Urinary bladder (tissue), 3 donors: ENCODE measurements at regions not wholly inside any gene's neighbourhood (a gene's known extent, or its start where the extent isn't known, plus 50 kb on each side); places are given as distances from the start of the nearest gene placed in this dataset.
"Not testable (repeated sequence)": the region's sequence is repeated elsewhere in the genome, so short reads cannot be mapped to it uniquely, and the experiment has no call there.

Experiments
- DNase-seq: peaks from one replicate; pipeline ENCODE4 v3.0.0-alpha.2; 2015; ENCODE audit errors: extremely low spot score
- H3K27ac ChIP-seq: one replicate; pipeline ENCODE4 v1.5.1; 2013; ENCODE audit warnings: low read depth, mild to moderate bottlenecking, moderate library complexity
- H3K36me3 ChIP-seq: one replicate; pipeline ENCODE4 v1.6.1; 2013; ENCODE audit warnings: mild to moderate bottlenecking, moderate library complexity; ENCODE audit not compliant: insufficient read depth
- H3K4me1 ChIP-seq: one replicate; pipeline ENCODE4 v1.6.1; 2013; ENCODE audit warnings: mild to moderate bottlenecking, moderate library complexity; ENCODE audit not compliant: insufficient read depth
- H3K4me3 ChIP-seq: one replicate; pipeline ENCODE4 v1.5.1; 2013; ENCODE audit warnings: low read depth, low read length
- WGBS: extraction: QIAGEN DNeasy Blood & Tissue Kit; methylation state at CpG from one replicate; pipeline ENCODE4 v1.1.7; 2013; 5-methylcytosine and 5-hydroxymethylcytosine counted together
- donor health status: healthy with polysubstance abuse.
- donor health status: healthy.

DNA sequence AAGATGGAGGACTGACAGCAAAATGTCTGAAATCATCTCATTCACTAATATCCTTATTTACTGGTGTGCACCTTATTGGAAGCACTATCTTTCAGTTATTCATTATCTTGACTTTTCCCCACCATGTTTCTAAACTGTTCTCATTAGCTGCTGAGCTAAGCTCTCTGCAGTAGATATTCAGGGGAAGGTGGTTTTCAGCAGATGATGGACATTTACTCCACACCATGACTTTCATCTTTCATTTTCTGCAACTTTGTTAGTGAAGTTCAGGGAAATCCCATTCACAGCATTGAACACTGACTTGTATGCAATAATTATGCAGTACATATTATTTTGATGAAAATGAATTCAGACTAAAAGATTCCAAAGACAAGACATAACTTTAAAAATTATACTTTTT is 373.6 kb upstream of the FLRT2 start:
- no peak for DNase-seq
- H3K4me1 ChIP-seq, result no peaks in the 10 kb centered on the region
- H3K27ac ChIP-seq, result no peak overlapping the region
- H3K4me3 ChIP-seq, result no peak overlapping the region
- no peaks in the 10 kb centered on the region for H3K36me3 ChIP-seq

DNA sequence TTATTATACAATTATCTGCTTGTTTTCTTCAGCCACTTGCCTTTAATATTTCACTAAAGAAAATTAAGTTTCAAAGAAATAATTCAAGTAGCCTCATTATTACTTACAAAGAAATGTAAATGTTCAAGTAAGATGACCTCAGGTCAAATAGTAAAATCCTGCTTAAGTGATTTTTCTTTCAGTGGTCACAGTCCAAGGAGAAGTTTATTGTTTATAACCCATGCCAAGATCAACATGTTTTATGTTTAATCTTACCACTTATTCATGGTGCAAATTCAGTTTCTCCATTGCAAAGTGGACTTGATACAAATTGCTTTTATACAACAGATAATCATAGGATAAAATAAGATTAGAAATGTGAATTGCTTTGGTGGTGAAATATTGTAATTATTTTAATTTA is 370.2 kb upstream of the FLRT2 start:
- no peak overlapping the region for H3K4me3 ChIP-seq
- no peaks in the 10 kb centered on the region for H3K4me1 ChIP-seq
- DNase-seq, result no peak
- no peaks in the 10 kb centered on the region for H3K36me3 ChIP-seq
- H3K27ac ChIP-seq, result no peak overlapping the region

- no peaks in the 10 kb centered on the region for H3K4me1 ChIP-seq
- no peak overlapping the region for H3K27ac ChIP-seq
- 77% methylated on average over 3 of the region's 3 CpGs for WGBS
- H3K36me3 ChIP-seq, result no peaks in the 10 kb centered on the region
- DNase-seq, result no peak
- no peak overlapping the region for H3K4me3 ChIP-seq
Observed at GRCh38 chr14:85165094-85165493, 364.9 kb upstream of the FLRT2 start.

DNA sequence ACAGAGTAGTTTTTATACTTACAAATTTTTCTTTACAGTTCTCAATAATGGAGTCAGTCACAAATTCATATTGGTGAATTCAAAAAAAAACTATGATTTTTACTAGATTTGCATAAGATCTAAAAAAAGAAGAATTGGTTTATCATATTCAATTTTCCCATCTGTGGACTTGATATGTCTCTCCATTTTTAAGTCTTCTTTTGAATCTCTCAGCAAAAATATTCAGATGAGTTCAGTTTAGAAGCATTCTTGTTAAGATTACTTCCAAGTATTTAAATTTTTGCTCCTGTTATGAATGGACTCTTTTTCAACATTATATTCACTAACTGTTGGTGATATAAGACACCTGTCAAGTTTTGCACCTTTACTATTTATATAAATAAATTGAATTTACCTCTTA is 360.6 kb upstream of the FLRT2 start:
- DNase-seq, result no peak
- no peak overlapping the region for H3K27ac ChIP-seq
- no peak overlapping the region for H3K4me3 ChIP-seq
- no peaks in the 10 kb centered on the region for H3K36me3 ChIP-seq
- no peaks in the 10 kb centered on the region for H3K4me1 ChIP-seq

DNA sequence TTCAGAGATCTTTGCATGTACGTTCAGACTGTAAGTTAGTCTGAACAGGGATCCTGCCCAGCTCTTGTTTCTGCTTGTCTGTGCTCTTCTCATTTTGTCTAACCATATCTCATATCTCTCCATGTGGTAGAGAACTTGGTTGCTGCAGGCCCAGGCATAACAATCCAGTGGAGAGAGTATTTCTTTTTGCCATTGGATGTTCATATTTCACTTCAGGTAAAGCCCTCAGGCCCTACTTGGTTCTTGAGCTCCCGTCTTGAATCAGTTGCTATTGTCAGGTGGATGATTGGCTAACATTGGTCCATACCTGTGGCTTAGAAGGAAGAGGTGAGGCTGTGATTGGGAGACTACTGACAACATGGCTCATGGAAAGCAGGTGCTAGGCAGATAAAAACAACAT is 357.7 kb upstream of the FLRT2 start:
- no peak for DNase-seq
- H3K36me3 ChIP-seq, result no peaks in the 10 kb centered on the region
- WGBS, result 82% methylated on average over 2 of the region's 2 CpGs

DNA sequence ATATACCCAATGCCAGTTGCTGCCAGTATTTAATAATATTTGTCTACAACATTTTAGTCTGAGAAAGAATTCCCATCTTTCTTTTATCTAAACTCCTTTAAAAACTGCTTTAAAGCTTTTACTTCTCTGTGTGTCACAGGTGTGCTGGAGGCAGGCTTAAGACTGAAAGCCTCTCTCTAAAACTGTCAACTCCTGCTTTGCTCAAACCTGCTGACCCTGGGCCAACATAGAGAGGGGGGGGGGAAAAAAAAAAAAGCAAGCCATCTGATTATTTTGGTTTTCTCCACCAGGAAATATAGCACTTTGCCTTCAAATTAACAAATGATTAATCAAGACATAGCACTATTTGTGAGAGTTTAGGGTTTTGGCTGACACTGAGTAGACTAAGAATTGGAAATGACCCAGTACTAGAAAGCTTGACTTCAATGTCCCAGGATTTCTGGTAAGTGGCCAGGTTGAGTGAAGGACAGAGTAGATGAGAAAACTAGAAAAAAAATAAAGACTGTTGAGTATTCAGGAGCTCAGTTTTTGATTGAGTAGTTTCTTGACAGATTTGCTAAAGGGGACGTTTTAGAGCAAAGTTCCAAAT is 357.0 kb upstream of the FLRT2 start:
- no peak overlapping the region for H3K4me3 ChIP-seq
- 74% methylated on average over 1 of the region's 1 CpG for WGBS
- DNase-seq, result no peak
- H3K36me3 ChIP-seq, result no peaks in the 10 kb centered on the region
- H3K27ac ChIP-seq, result no peak overlapping the region
- H3K4me1 ChIP-seq, result no peaks in the 10 kb centered on the region

More for the DNA sequence above, 357.7 kb upstream of the FLRT2 start:
- Histone ChIP-seq H3K27ac (no peak overlapping the region), H3K4me3 (no peak overlapping the region), H3K4me1 (no peaks in the 10 kb centered on the region)

GRCh38 chr14:85175556-85175955 is 354.4 kb upstream of the FLRT2 start:
- no peak for DNase-seq
- Histone ChIP-seq H3K4me1 (no peaks in the 10 kb centered on the region), H3K36me3 (no peaks in the 10 kb centered on the region), H3K4me3 (no peak overlapping the region), H3K27ac (no peak overlapping the region)
- 97% methylated on average over 1 of the region's 1 CpG for WGBS

- H3K27ac ChIP-seq, result no peak overlapping the region
- no peaks in the 10 kb centered on the region for H3K4me1 ChIP-seq
- WGBS, result 90% methylated on average over 2 of the region's 2 CpGs
- no peak for DNase-seq
- no peaks in the 10 kb centered on the region for H3K36me3 ChIP-seq
- H3K4me3 ChIP-seq, result no peak overlapping the region
Observed at GRCh38 chr14:85178864-85179263, 351.1 kb upstream of the FLRT2 start.

DNA sequence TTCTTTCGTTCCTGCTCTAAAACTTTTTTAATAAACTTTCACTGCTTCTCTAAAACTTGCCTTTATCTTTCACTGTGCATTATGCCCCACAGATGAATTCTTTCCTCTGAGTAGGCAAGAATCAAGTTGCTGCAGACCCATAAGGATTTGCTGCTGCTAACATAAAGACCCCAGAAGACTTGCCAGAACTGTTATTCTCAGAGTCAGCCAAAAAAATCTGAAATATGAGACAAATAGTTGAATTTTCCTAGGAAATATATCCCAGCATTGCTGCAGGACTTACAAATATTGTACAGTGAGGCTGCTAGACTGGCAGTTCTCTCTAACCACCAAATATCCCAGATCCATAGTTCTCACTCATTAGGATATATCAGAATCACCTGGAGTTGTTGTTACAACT is 349.1 kb upstream of the FLRT2 start:
- 65% methylated on average over 1 of the region's 1 CpG for WGBS
- H3K4me3 ChIP-seq, result no peak overlapping the region
- H3K36me3 ChIP-seq, result no peaks in the 10 kb centered on the region
- H3K4me1 ChIP-seq, result no peaks in the 10 kb centered on the region
- DNase-seq, result no peak
- H3K27ac ChIP-seq, result no peak overlapping the region

GRCh38 chr14:85182282-85182681 is 347.7 kb upstream of the FLRT2 start:
- WGBS, result 70% methylated on average over 4 of the region's 4 CpGs
- H3K4me3 ChIP-seq, result no peak overlapping the region
- no peaks in the 10 kb centered on the region for H3K4me1 ChIP-seq
- DNase-seq, result no peak
- no peaks in the 10 kb centered on the region for H3K36me3 ChIP-seq
- no peak overlapping the region for H3K27ac ChIP-seq

- 88% methylated on average over 8 of the region's 8 CpGs for WGBS
- Histone ChIP-seq H3K36me3 (no peaks in the 10 kb centered on the region), H3K4me1 (no peaks in the 10 kb centered on the region), H3K4me3 (no peak overlapping the region), H3K27ac (no peak overlapping the region)
- no peak for DNase-seq
Observed at GRCh38 chr14:85186082-85186481, 343.9 kb upstream of the FLRT2 start.

DNA sequence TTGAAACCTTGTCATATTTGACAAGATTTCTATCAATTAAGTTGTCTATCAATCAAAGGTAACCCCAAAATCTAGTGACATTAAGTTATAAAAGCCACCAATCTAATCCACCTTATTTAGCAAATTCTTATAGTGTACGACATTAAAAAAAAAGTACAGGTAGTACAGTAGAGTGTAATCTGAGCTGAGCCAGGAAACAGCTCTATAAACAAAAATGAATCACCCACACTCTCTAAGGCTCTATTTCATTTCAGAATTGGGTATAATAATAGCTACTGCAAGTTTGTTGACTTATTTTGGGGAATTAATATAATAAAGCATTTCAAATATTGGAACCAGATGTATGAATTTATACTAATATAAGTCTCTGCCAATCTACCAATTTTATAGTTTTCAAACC is 342.4 kb upstream of the FLRT2 start:
- DNase-seq, result no peak
- H3K4me3 ChIP-seq, result no peak overlapping the region
- no peak overlapping the region for H3K27ac ChIP-seq
- WGBS, result 56% methylated on average over 1 of the region's 1 CpG
- no peaks in the 10 kb centered on the region for H3K36me3 ChIP-seq
- H3K4me1 ChIP-seq, result no peaks in the 10 kb centered on the region

GRCh38 chr14:85188836-85189235 is 341.1 kb upstream of the FLRT2 start:
- no peak overlapping the region for H3K27ac ChIP-seq
- no peaks in the 10 kb centered on the region for H3K36me3 ChIP-seq
- no peak overlapping the region for H3K4me3 ChIP-seq
- no peak for DNase-seq
- WGBS, result 96% methylated on average over 1 of the region's 1 CpG
- H3K4me1 ChIP-seq, result no peaks in the 10 kb centered on the region

- DNase-seq, H3K36me3 ChIP-seq, H3K27ac ChIP-seq, H3K4me3 ChIP-seq, H3K4me1 ChIP-seq: not testable (repeated sequence)
- 86% methylated on average over 6 of the region's 6 CpGs for WGBS
Observed at GRCh38 chr14:85189253-85189652, 340.7 kb upstream of the FLRT2 start.

- DNase-seq, result no peak
- Histone ChIP-seq H3K27ac (no peak overlapping the region), H3K4me1 (no peaks in the 10 kb centered on the region), H3K36me3 (no peaks in the 10 kb centered on the region), H3K4me3 (no peak overlapping the region)
- 58% methylated on average over 5 of the region's 5 CpGs for WGBS
Observed at GRCh38 chr14:85190251-85190650, 339.7 kb upstream of the FLRT2 start.
